ENCODE measurements at regions not wholly inside any gene's neighbourhood (a gene's known extent, or its start where the extent isn't known, plus 50 kb on each side); places are given as distances from the start of the nearest gene placed in this dataset.

DNA sequence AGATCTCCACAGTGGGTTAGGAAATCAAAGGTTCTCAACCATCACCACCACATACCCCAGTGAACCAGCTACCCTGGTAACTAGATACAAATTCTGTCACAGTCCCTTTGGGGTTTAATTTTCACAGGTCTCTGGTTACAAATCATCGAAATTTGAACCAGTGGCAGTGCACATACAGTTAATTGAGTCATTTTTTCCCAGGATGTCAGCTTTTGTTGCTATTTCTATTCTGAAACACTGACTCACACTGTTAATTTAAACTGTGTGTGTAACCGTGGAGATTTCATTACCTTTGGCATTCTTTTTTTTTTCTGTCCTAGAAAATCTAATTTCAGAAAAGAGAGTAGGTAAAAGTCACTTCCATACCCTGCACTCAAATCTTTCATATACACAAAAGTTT is 511.5 kb downstream of the TOX3 start:
- FAIRE-seq = no peak
- TF ChIP-seq, protein P1, sequence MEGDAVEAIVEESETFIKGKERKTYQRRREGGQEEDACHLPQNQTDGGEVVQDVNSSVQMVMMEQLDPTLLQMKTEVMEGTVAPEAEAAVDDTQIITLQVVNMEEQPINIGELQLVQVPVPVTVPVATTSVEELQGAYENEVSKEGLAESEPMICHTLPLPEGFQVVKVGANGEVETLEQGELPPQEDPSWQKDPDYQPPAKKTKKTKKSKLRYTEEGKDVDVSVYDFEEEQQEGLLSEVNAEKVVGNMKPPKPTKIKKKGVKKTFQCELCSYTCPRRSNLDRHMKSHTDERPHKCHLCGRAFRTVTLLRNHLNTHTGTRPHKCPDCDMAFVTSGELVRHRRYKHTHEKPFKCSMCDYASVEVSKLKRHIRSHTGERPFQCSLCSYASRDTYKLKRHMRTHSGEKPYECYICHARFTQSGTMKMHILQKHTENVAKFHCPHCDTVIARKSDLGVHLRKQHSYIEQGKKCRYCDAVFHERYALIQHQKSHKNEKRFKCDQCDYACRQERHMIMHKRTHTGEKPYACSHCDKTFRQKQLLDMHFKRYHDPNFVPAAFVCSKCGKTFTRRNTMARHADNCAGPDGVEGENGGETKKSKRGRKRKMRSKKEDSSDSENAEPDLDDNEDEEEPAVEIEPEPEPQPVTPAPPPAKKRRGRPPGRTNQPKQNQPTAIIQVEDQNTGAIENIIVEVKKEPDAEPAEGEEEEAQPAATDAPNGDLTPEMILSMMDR (IDR thresholded peaks at IDR 0.05; ENCODE audit: insufficient read depth, missing control alignments) = no peak
- DNase-seq (ENCODE audit: insufficient read length, low spot score) = no peak

DNA sequence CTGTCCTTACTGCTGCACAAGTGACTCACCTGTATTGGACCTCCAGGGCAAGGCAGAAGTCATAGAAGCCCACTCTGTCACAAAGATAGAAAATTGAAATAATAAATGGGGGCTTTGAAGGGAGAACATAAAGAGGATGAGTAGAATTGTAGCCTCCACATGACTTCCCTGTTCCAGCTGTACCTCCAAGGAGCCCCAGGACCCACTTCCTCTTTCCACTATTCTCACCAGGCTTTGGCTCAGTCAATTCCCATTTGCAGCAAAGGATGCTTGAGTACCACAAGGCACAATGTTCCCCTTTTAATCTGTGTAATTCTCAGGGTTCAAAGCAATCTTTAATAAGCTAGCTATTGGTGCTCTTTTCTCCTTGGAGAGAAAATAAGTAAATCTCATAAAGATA is 512.1 kb downstream of the TOX3 start:
- FAIRE-seq (no peak), DNase-seq (ENCODE audit: insufficient read length, low spot score) (no peak)
- TF ChIP-seq, protein P1 (IDR thresholded peaks at IDR 0.05; ENCODE audit: insufficient read depth, missing control alignments) = no peak

GRCh38 chr16:52033992-52034391 is 513.0 kb downstream of the TOX3 start:
- FAIRE-seq (no peak), DNase-seq (ENCODE audit: insufficient read length, low spot score) (no peak)
- TF ChIP-seq, protein P1 (IDR thresholded peaks at IDR 0.05; ENCODE audit: insufficient read depth, missing control alignments) = no peak

GRCh38 chr16:52022980-52023379 is 524.0 kb downstream of the TOX3 start:
- FAIRE-seq (no peak), DNase-seq (ENCODE audit: insufficient read length, low spot score) (no peak)
- TF ChIP-seq, protein P1 (IDR thresholded peaks at IDR 0.05; ENCODE audit: insufficient read depth, missing control alignments) = no peak

GRCh38 chr16:52022177-52022576 is 524.8 kb downstream of the TOX3 start:
- TF ChIP-seq, protein P1 (IDR thresholded peaks at IDR 0.05; ENCODE audit: insufficient read depth, missing control alignments) = no peak
- FAIRE-seq (no peak), DNase-seq (ENCODE audit: insufficient read length, low spot score) (no peak)

DNA sequence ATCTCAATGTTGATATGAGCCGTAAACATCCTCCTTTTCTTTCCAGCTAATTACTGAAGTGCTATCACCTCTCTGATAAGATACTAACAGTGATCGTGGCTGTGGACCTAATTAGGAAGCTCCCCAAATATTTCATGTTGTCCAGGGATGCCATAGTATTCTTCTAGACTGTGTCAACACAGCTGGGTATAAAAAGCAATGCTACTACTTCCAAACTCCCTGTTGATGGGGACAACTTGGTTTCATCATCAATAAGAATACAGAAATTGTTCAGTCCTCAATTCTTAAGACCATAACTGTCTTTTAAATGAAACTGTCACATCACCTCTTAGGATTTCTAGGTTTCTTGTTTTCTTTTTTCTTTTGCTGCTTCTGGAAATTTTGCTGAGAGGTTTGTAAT is 530.6 kb downstream of the TOX3 start:
- DNase-seq (ENCODE audit: insufficient read length, low spot score) (no peak), FAIRE-seq (no peak)
- TF ChIP-seq, protein P1 (IDR thresholded peaks at IDR 0.05; ENCODE audit: insufficient read depth, missing control alignments) = no peak

DNA sequence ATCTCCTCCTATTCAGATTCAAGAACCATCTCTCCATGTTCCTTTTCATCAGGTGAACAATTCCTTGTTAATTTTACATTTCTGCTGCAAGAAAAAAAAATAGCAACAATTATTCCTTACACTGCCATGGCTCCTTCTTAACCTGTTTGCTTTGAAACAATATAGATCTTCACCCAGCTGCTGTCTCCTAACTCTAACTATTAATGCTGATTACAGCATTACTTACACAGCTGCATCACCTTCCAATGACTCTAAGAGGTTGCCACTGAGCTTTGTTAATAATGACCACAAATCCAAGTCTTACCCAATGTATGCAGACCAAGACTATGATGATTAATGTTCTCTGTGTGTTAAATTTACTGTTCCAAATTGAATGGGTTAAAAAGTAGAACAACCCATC is 541.4 kb downstream of the TOX3 start:
- DNase-seq (ENCODE audit: insufficient read length, low spot score) = no peak
- TF ChIP-seq, protein P1 (IDR thresholded peaks at IDR 0.05; ENCODE audit: insufficient read depth, missing control alignments) = no peak
- FAIRE-seq = no peak
